VCaP (cell line): ENCODE measurements at regions not wholly inside any gene's neighbourhood (a gene's known extent, or its start where the extent isn't known, plus 50 kb on each side); places are given as distances from the start of the nearest gene placed in this dataset.

Source experiments
- H3K27ac ChIP-seq: fragments of 450-650 bp; 2 replicates; pipeline ENCODE4 v1.5.1; 2017
- TF ChIP-seq, protein P1 (sequence below): fragments of 450-650 bp; conservative IDR thresholded peaks from 2 replicates; pipeline ENCODE4 v1.5.1; 2017; ENCODE audit warnings: mild to moderate bottlenecking, moderate library complexity

GRCh38 chr11:130651066-130651855 is 202.8 kb downstream of the ADAMTS15 start:
- H3K27ac ChIP-seq, result no peak overlapping the region
- TF ChIP-seq, protein P1, sequence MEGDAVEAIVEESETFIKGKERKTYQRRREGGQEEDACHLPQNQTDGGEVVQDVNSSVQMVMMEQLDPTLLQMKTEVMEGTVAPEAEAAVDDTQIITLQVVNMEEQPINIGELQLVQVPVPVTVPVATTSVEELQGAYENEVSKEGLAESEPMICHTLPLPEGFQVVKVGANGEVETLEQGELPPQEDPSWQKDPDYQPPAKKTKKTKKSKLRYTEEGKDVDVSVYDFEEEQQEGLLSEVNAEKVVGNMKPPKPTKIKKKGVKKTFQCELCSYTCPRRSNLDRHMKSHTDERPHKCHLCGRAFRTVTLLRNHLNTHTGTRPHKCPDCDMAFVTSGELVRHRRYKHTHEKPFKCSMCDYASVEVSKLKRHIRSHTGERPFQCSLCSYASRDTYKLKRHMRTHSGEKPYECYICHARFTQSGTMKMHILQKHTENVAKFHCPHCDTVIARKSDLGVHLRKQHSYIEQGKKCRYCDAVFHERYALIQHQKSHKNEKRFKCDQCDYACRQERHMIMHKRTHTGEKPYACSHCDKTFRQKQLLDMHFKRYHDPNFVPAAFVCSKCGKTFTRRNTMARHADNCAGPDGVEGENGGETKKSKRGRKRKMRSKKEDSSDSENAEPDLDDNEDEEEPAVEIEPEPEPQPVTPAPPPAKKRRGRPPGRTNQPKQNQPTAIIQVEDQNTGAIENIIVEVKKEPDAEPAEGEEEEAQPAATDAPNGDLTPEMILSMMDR, result no peak

- TF ChIP-seq, protein P1, result no peak
- peak overlapping the region; percentile 81 for H3K27ac ChIP-seq
These were observed 204.4 kb downstream of the ADAMTS15 start for GRCh38 chr11:130652671-130653335.

DNA sequence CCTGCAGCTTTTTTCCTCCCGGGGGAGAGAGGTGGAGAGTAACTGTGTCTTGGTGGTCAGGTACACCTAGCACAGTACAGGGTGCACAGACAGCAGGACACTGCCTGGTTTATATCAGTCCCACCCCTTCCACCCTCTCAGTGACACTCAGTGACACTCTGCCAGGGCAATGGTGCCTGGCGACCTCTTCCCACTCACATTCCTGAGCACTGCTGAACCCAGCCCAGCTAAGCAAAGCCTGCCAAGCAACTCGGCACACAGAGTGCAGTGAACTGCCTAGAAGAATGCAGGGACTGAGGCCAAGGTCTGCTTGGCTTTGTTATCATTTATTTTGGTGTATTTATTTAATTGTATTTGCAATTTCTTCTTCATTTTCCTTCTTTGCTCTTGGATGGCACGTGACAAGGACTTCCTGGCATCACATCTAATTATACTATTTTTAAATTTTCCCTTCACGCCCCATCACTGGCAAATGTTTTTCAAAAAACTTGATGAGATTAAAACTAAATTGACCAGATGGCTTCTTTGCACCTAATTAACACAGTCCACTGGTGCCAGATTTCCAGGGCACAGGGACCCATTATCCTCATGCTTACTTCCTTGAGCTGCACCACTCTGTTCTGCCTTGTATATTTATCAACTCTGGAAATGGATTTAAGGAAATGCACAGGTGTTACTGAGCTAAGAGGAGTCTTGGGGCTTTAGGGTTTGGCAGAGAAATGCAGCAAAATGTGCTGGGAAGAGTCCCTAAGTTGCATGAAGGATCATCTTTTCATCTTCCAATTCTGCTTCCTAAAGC is 205.6 kb downstream of the ADAMTS15 start:
- peak overlapping the region; percentile 81 for H3K27ac ChIP-seq
- TF ChIP-seq, protein P1, result no peak

GRCh38 chr11:130655300-130655699 is 206.9 kb downstream of the ADAMTS15 start:
- H3K27ac ChIP-seq, result peak overlapping the region; percentile 81
- TF ChIP-seq, protein P1, result no peak

- TF ChIP-seq, protein P1, result no peak; the same call in 1 of the 2 replicates
- no peak overlapping the region for H3K27ac ChIP-seq
These were observed 218.4 kb downstream of the ADAMTS15 start for GRCh38 chr11:130666781-130667251.

DNA sequence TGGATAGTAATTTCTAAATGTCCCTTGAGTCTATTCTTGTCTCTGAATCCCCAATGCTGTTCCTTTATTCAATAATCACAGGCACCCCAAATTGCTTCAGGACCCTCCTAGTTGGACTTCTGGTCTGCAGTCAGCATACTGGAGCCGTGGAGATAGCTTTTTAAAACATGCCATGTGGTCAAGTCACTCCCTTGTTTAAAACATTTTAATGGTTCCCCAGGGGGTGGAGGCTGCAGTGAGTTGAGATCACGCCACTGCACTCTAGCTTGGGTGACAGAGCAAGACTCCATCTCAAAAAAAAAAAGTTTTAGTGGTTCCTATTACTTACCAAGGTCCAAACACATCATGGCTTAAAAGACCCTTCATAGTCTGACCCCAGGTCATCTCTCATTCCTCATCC is 220.3 kb downstream of the ADAMTS15 start:
- TF ChIP-seq, protein P1, result no peak
- H3K27ac ChIP-seq, result no peak overlapping the region

DNA sequence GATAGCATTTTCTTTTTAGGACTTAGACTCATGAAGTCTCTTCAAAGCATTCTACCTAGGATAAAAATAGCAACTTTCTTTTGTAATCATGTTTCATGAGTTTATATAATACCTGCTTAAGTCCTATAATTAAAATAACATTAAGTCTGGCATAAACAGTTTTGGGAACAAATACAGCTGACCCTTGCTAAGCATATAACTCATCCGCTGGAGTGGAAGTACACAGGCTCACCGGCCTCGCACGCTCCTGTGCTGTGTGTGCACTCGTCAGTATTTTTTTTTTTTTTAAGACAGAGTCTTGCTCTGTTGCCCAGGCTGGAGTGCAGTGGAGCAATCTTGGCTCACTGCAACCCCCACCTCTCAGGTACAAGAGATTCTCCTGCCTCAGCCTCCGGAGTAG is 221.8 kb downstream of the ADAMTS15 start:
- TF ChIP-seq, protein P1, result no peak
- no peak overlapping the region for H3K27ac ChIP-seq
